Tibial nerve (tissue), 4 donors: ENCODE measurements at regions not wholly inside any gene's neighbourhood (a gene's known extent, or its start where the extent isn't known, plus 50 kb on each side); places are given as distances from the start of the nearest gene placed in this dataset.

Experiments
- DNase-seq, 2 donors: peaks; one replicate each; pipeline ENCODE4 v3.0.0-alpha.2; 2019; ENCODE audit warnings: low spot score in 2 of 2
- H3K27ac ChIP-seq, 4 donors: fragments of 200-600 bp; sonication (generic) in 3 of 4; one replicate each; pipeline ENCODE4 v1.5.1; 2017 to 2019; ENCODE audit warnings: mild to moderate bottlenecking in 1 of 4
- H3K27me3 ChIP-seq, 2 donors: fragments of 200-600 bp; sonication (generic) in 1 of 2; one replicate each; pipeline versions ENCODE4 v1.5.1 to v1.6.0; 2017 to 2019
- H3K36me3 ChIP-seq, 3 donors: fragments of 200-600 bp; sonication (generic); one replicate each; pipeline ENCODE4 v1.5.1; 2018 to 2019
- H3K4me1 ChIP-seq, 4 donors: fragments of 200-600 bp; sonication (generic) in 3 of 4; one replicate each; pipeline ENCODE4 v1.5.1; 2017 to 2019
- H3K4me3 ChIP-seq, 4 donors: fragments of 200-600 bp; sonication (generic) in 3 of 4; one replicate each; pipeline ENCODE4 v1.5.1; 2017 to 2019; ENCODE audit warnings: mild to moderate bottlenecking in 1 of 4, moderate library complexity in 1 of 4
- H3K9me3 ChIP-seq, 4 donors: fragments of 200-600 bp; sonication (generic) in 3 of 4; one replicate each; pipeline ENCODE4 v1.5.1; 2017 to 2019
- EP300 ChIP-seq, 2 donors: sonication (generic); formaldehyde crosslinking; IDR thresholded peaks; one replicate each; pipeline ENCODE4 v1.6.1; 2017; ENCODE audit warnings: antibody characterized with exemption in 2 of 2, mild to moderate bottlenecking in 1 of 2
- POLR2A ChIP-seq, 2 donors: fragments of 450-650 bp; IDR thresholded peaks; one replicate each; pipeline ENCODE4 v1.6.1; 2017; ENCODE audit warnings: antibody characterized with exemption in 2 of 2, mild to moderate bottlenecking in 2 of 2, moderate library complexity in 2 of 2
- WGBS, 2 donors: methylation state at CpG; one replicate each; pipeline ENCODE4 v1.1.5; 2018; 5-methylcytosine and 5-hydroxymethylcytosine counted together
- TF ChIP-seq, protein P1 (sequence below), 5 experiments: fragments of 200-600 bp in 3 of 5; fragments of 450-650 bp in 2 of 5; sonication (generic) in 3 of 5; IDR thresholded peaks; one replicate each; pipeline ENCODE4 v1.5.1; 2016 to 2019; ENCODE audit warnings: antibody characterized with exemption in 5 of 5, mild to moderate bottlenecking in 3 of 5, moderate library complexity in 2 of 5

DNA sequence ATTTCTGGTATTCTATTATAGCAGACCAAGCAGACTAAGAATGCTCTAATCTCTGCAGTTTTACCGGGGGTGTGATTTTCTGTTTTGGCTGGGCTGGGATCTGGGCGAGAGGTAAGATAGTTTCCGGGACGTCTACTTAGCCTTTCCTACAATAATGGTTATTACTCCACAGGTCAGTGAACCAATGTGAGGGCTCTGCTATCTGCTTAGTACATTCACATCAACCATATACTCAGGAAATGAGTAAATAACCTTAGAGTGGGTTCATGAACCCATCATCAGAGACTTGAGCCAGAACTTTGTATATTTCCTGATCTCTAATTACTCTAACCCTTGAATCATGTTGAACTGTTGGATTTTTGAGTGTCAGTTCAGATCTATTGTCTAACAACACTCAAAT lies 90.1 kb upstream of the NOL4 start:
- 72 to 84% methylated on average over 4 of the region's 4 CpGs for WGBS, 2 donors
- no peak for DNase-seq
- Histone ChIP-seq H3K9me3 (no peaks in the 10 kb centered on the region), H3K4me3 (no peak overlapping the region), H3K36me3 (no peaks in the 10 kb centered on the region), H3K4me1 (no peaks in the 10 kb centered on the region), H3K27me3 (no peaks in the 10 kb centered on the region), H3K27ac (no peak overlapping the region)
- TF ChIP-seq POLR2A (IDR thresholded peaks at IDR 0.05) (no peak), EP300 (IDR thresholded peaks at IDR 0.05) (no peak)
- TF ChIP-seq, protein P1, sequence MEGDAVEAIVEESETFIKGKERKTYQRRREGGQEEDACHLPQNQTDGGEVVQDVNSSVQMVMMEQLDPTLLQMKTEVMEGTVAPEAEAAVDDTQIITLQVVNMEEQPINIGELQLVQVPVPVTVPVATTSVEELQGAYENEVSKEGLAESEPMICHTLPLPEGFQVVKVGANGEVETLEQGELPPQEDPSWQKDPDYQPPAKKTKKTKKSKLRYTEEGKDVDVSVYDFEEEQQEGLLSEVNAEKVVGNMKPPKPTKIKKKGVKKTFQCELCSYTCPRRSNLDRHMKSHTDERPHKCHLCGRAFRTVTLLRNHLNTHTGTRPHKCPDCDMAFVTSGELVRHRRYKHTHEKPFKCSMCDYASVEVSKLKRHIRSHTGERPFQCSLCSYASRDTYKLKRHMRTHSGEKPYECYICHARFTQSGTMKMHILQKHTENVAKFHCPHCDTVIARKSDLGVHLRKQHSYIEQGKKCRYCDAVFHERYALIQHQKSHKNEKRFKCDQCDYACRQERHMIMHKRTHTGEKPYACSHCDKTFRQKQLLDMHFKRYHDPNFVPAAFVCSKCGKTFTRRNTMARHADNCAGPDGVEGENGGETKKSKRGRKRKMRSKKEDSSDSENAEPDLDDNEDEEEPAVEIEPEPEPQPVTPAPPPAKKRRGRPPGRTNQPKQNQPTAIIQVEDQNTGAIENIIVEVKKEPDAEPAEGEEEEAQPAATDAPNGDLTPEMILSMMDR (IDR thresholded peaks at IDR 0.05) = no peak

DNA sequence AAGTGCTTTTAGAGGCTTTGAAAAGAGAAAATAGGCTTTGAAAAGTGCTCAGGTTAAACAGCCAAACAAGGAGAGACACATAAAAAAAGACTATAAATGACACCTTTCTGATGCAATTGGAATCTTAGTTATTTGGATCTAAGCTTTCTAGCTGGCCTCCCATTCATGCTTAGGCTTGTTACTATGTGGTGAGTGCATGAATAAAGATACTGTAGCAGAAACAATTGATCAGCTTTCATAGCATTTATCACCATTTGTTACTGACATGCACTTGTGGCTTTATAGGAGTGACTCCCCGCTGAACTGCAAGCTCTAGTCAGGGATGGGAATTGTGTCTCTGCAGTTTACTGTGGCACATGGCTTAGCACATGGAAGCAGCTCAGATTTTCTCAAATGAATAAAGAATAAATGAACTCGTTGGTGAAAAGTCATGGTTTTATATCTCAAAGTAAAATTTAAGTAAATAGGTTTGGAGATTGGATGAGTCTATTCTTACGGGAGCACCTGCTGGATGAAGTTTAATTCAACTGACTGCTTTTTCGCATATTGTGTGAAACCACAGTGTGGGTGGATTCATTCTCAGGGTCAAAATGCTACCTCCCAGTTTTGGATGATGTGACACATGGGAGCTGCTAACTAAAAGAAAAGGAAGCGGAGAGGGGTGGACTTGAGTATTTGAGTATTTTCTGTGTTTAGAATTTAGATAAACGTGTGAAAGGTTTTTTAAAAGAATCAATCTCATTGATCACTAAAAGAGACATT lies 91.1 kb upstream of the NOL4 start:
- DNase-seq = no peak
- Histone ChIP-seq H3K27me3 (no peaks in the 10 kb centered on the region), H3K27ac (no peak overlapping the region), H3K36me3 (no peaks in the 10 kb centered on the region), H3K9me3 (no peaks in the 10 kb centered on the region), H3K4me1 (no peaks in the 10 kb centered on the region), H3K4me3 (no peak overlapping the region)
- TF ChIP-seq EP300 (IDR thresholded peaks at IDR 0.05) = no peak
- TF ChIP-seq, protein P1 (IDR thresholded peaks at IDR 0.05) = no peak
- TF ChIP-seq POLR2A (IDR thresholded peaks at IDR 0.05) = no peak
- 55 to 62% methylated on average over 6 of the region's 6 CpGs for WGBS, 2 donors

DNA sequence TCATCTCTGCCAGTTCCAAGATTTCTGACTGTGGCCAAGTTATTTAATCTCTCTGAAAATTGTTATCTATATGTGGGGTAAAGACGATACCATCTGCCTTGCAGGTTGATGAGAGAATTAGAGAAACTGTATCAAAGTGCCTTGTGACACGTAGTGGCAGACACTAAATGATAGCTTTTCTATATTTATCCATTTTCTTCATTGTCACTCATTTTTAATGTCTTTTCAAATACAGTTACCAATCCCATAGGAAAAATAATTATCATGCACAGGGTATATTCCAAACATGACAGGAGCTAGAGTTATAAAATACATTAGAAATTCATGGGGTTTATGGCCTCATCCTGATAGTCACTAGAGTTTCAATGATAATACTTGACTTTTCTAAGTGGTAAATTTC lies 95.6 kb upstream of the NOL4 start:
- H3K27me3 ChIP-seq = no peaks in the 10 kb centered on the region
- H3K27ac ChIP-seq = no peak overlapping the region
- no peak for DNase-seq
- TF ChIP-seq, protein P1 (IDR thresholded peaks at IDR 0.05) = no peak
- TF ChIP-seq POLR2A (IDR thresholded peaks at IDR 0.05) (no peak), EP300 (IDR thresholded peaks at IDR 0.05) (no peak)
- no peaks in the 10 kb centered on the region for H3K36me3 ChIP-seq
- WGBS, 2 donors = 91 to 95% methylated on average over 2 of the region's 2 CpGs
- H3K4me3 ChIP-seq = no peak overlapping the region
- H3K9me3 ChIP-seq = no peaks in the 10 kb centered on the region
- no peaks in the 10 kb centered on the region for H3K4me1 ChIP-seq

DNA sequence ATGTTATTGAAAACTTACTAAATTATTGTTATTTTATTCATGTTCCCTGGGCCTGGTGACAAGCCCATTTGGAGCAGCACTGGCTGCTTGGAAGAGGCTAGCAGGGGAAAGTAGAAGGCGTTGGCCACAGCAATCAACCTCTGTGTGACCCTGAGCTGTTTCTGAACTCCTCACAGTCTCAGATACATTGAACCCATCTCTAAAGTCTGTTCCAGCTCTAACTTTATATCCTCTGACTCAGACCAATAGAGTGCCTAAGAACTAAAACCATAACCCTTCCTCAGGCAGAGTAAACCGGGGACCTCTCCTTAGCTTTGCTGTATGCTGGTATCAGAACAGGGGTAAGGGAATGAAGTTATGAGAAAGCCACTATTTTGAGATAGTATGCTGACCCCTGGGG lies 96.4 kb upstream of the NOL4 start:
- Histone ChIP-seq H3K36me3 (no peaks in the 10 kb centered on the region), H3K4me3 (no peak overlapping the region), H3K27ac (no peak overlapping the region), H3K4me1 (no peaks in the 10 kb centered on the region), H3K9me3 (no peaks in the 10 kb centered on the region), H3K27me3 (no peaks in the 10 kb centered on the region)
- DNase-seq = no peak
- TF ChIP-seq, protein P1 (IDR thresholded peaks at IDR 0.05) = no peak
- TF ChIP-seq EP300 (IDR thresholded peaks at IDR 0.05) = no peak
- no peak for TF ChIP-seq POLR2A (IDR thresholded peaks at IDR 0.05)
- WGBS, 2 donors = 69 to 86% methylated on average over 2 of the region's 2 CpGs

DNA sequence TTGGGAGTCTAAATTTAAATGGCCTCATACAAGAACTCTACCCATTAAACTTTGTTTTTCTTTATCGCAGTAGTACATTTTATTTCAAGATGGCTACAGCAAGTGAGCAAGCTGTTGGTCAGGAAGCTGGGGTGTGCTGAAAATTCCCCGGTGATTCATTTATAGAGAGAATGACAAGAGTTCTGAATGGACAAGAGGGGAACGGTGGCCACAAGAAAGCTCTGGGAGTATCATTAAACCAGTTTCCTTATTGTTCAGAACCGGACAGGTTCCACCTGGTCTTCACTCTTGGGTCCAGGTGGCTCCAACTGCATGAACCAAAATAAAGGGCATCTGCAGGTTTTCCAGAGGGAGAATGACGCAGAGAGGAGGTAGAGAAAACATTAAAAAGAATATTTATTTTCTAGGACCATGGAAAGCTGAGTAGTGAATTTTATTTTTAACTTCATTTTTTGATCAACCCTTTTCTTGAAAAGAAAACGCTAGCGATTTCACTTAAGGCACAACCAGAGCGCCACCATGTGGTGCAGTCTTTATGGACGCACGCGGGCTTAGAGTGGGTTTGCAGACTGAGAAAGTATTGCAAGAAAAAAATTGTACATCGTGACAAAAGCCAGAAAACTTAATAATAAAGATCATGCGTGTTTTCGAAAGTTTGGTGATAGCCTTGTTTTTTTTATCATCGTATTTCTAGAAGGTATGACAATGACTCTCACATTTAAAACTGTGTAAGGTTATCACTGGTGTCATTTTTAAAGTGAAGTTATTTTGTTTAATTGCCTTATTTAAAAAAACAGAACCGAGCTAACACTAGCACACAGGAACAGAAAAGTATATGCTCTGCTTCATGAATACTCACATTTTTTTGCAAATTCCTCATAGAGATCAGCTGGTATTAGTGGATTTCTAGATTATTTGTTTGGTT lies 97.9 kb upstream of the NOL4 start:
- peak in 1 of 2 donors; percentile 26 for DNase-seq
- TF ChIP-seq, protein P1 (IDR thresholded peaks at IDR 0.05) = peak in 2 of 5 experiments; percentile 22 to 57
- no peak for TF ChIP-seq POLR2A (IDR thresholded peaks at IDR 0.05)
- Histone ChIP-seq H3K9me3 (no peaks in the 10 kb centered on the region), H3K27ac (no peak overlapping the region), H3K27me3 (no peaks in the 10 kb centered on the region), H3K4me3 (no peak overlapping the region), H3K4me1 (no peaks in the 10 kb centered on the region), H3K36me3 (no peaks in the 10 kb centered on the region)
- WGBS, 2 donors = 24 to 27% methylated on average over 16 of the region's 16 CpGs
